HG03139 (cell line): ENCODE measurements at regions not wholly inside any gene's neighbourhood (a gene's known extent, or its start where the extent isn't known, plus 50 kb on each side); places are given as distances from the start of the nearest gene placed in this dataset.
"Not testable (repeated sequence)": the region's sequence is repeated elsewhere in the genome, so short reads cannot be mapped to it uniquely, and the experiment has no call there.

Source experiments
- ATAC-seq: cut with Tn5 transposase; IDR thresholded peaks from one replicate; pipeline ENCODE4 v1.9.1; 2021; ENCODE audit not compliant: unreplicated experiment

DNA sequence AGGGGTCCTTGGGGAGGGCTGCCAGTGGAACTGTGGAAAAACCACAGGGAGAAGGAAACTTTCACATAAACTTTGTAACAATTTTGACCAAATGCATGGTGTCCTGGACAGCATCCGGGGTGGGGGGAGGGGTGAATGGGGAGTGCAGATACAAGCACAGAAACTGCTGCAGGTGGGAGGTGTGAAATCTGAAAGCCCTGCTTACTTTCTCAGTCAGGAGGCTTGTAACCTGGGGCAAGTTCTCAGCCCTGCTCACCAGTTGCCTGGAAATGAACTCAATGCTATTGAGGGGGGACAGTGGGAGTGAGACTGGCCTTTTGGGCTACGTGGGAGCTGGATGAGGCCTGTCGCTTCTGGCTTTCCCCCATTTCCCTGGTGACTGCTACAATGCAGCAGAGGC lies 694.5 kb upstream of the ZNF608 start:
- no peak for ATAC-seq

- ATAC-seq, result no peak
These were observed 700.5 kb upstream of the ZNF608 start for GRCh38 chr5:125446986-125447385.

DNA sequence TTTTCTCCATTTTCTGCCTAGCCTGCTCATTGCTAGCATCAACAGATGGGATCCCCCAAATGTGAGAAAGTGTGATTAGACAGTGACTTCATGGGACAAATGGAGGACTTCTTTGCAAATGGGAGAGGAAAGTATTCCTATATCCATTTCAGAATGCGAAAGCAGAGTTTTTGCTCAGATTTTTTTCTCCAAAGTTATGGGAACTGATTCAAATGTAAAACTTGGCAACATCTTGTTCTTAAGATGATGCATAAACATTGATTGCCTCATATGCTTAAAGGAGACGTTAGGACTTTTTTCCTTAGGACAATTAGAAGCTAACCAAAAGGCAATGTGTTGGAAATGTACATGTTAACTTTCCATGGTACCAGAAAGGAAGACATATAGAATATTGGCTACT lies 704.3 kb upstream of the ZNF608 start:
- ATAC-seq, result no peak

- ATAC-seq, result no peak
These were observed 705.2 kb upstream of the ZNF608 start for GRCh38 chr5:125451622-125452021.

GRCh38 chr5:125452991-125453390 lies 706.6 kb upstream of the ZNF608 start:
- no peak for ATAC-seq

DNA sequence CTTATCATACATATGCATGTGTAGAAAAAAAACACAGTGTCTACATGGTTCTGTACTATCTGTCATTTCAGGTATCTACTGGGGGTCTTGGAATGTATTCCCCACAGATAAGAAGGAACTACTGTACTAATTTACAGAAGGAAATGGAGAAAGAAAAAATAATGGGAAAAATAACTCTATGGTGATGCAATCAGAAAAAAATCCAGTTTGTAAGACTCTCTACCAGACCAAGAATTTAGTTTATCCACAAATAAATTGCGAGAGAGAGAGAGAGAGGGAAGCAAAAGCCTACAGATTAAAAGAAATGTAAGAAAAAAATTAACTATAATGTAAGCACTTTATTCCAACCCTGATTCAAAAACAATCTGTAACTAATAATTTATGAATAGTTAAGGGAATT lies 708.6 kb upstream of the ZNF608 start:
- ATAC-seq, result no peak

- ATAC-seq, result not testable (repeated sequence)
These were observed 709.6 kb upstream of the ZNF608 start for GRCh38 chr5:125456005-125456404.

DNA sequence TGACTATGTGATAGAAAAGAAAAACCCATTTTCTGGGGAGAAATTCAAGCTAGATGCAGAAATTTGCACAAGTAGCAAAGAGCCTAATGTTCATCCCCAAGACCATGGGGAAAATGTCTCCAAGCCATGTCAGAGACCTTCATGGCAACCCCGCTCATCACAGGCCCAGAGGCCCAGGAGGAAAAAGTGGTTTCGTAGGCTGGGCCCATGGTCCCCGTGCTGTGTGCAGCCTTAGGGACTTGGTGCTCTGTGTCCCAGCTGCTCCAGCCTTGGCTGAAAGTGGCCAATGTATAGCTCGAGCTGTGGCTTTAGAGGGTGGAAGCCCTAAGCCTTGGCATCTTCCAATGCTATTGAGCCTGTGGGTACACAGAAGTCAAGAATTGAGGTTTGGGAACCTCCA lies 711.2 kb upstream of the ZNF608 start:
- ATAC-seq, result no peak

DNA sequence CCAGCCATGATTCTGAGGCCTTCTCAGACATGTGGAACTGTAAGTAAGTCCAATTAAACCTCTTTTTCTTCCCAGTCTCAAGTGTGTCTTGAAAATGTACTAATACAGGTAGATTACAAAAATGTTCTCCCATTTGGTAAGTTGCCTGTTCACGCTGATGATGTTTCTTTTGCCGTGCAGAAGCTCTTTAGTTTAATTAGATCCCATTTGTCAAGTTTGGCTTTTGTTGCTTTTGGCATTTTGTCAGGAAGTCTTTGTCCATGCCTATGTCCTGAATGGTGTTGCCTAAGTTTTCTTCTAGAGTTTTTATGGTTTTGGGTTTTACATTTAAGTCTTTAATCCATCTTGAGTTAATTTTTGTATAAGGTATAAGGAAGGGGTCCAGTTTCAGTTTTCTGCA lies 712.5 kb upstream of the ZNF608 start:
- not testable (repeated sequence) for ATAC-seq

GRCh38 chr5:125461641-125462072 lies 715.2 kb upstream of the ZNF608 start:
- ATAC-seq, result no peak

- ATAC-seq, result no peak
These were observed 717.1 kb upstream of the ZNF608 start for GRCh38 chr5:125463466-125464092.

DNA sequence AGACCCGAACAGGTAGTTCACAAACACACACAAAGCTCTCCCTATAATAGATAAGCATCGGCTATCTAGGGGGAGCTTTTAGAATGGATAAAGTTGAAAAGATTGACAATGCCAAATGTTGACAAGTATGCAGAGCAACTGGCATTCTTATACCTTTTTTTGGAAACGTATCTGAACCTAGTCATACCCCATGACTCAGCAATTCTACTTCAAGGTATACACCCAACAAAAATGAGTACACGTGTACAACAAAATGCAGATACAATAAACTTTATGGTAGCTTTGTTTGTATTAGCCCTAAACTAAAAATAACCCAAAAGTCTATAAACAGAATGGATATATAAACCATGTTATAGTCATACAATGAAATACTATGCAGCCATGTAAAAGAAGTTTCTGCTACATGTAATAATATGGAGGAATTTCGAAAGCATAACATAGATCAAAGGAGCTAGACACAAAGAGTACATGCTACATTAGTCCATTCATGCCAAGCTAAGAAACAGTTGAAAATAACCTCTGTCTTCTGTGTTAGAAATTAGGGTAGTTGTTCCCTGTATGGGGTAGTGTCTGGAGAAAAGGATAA lies 718.5 kb upstream of the ZNF608 start:
- no peak for ATAC-seq

DNA sequence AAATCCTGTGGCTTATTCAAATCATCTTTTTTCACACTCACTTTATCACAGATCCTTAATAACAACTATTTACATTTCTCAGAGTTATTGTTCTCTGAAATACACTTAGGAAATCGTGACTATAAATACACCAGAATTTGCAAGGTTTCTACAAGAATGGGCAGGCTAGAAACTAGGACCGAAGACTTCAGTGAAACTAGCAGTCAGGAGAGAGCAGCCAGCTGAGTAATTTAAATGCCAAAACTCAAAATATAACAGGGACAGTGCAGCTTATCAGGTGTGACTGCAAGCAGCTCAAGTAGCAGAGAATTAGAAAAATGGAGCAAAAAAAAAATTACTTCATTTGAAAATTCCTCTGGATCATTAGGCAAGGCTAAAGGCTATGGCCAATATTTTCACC lies 719.3 kb upstream of the ZNF608 start:
- no peak for ATAC-seq

GRCh38 chr5:125467222-125467621 lies 720.8 kb upstream of the ZNF608 start:
- no peak for ATAC-seq

- no peak for ATAC-seq
These were observed 724.0 kb upstream of the ZNF608 start for GRCh38 chr5:125470280-125470902.

DNA sequence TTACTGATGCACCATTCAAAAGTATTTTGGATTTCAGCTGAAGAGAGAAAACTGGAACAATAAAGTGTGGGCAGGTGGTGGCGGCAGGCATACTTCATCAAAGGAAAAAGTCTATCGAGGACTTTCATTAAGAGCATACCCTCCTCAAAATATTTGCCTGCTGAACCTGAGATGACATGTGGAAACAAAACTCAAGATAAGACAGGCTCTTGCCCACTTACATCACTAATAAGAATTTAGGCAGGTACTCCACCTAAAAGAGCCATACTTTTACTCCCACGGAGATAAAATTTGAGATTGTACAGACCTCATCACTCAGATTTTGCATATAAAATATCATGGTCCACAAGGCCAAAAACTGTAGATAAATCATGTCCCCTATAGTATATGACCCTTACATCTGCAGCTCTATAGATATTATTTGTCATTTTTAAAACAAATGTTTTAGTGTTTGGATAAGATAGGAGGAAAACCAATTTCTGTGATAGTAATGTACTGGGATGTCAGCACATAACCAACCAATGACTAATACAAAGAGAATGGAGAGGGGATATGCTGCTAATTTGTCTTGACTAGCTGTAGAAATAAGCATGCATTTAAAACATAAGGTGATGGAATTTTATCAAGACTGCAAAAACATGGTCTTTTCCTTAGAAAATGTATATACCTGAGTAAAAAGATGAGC lies 730.6 kb upstream of the ZNF608 start:
- ATAC-seq, result no peak

DNA sequence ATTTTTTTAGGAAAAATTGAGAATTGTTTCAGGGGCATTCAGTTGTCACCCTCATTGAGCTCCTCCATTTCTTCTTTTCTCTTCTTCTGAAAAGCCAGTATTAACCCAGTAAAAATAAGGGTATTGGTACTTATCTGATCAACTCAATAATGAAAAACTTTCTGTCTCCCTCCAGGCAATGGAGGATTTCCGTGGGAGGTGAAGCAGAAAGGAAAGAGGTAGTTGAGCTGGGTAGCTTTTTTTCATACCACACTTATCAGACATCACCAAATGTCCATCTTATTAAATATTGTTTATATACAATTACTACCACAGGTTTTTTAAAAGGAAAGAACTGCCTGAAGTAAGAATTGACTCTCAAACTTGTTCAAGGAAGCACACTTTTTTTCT lies 731.1 kb upstream of the ZNF608 start:
- no peak for ATAC-seq

DNA sequence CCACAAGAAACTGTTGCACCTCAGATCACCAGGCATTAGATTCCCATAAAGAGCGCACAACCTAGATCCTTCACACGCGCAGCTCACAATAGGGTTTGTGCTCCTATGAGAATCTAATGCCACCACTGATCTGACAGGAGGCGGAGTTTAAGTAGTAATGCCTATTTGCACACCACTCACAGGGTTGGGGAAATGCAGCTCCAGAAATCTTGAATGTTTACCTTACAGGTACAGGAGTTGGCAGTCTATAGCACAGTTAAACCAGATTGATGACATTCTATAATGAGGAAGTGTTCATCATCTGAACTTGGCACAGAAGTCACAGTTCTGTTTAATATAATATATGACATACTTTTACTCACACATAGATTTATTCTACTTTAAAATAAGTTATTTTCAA lies 732.2 kb upstream of the ZNF608 start:
- no peak for ATAC-seq

DNA sequence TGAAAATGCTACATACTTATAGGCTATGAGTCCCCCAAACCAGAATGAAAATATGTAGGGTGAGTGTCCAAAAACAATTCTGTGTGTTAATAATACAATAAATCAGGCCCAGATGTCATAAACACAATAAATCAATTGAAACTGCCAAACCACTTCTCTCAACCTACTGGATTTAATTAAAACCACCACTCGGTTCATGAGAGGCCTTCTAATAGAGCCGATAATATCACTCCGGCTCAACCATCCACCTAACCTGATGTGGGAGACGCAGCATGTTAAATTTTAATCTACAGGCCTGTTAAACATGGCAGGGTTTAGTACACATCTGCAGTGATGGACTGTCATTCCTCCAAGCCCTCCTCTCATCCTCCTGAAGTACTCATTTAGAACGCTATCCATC lies 734.5 kb upstream of the ZNF608 start:
- ATAC-seq, result no peak

DNA sequence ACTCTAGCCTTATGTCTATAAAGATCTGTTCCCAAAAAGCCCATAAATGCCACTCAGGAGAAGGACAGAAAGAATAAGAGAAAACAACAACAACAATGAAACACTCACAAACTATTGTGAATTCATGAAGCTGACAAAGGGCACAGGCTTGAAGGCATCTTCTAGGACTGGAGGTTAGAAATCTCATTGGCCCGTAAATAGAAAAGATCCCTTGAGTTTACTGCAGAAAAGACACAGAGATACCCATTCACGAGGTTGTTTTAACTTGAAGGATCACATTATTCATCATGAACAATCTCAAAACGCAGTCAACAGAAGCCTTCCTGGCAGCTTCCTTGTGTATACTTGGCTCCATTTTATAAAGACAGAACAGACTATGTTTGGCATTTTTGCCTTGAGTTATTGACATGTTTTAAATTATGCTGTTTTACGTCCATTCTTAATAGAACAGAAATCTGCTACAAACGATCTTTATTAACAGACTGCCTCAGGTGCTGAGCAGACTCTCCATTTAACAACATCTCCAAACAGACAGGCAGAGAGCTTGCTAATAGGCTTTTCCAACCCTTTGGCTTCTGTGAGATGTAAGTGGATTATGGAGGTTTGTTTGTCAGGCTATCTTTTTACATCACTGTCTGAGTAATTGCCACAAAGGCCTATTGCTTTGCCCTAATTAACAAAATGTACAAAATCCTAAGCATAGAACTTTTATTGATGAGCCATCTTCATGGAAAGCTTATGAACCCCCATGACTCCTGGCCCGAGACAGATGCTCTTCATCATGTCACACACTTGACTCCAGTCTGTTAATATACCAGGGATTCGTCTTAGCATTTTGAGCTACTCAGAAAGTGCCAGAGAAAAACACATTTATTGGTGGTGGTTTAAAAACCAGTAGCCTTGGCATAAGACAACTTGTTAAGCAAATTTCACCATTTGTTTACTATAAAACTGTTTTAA lies 735.3 kb upstream of the ZNF608 start:
- no peak for ATAC-seq

DNA sequence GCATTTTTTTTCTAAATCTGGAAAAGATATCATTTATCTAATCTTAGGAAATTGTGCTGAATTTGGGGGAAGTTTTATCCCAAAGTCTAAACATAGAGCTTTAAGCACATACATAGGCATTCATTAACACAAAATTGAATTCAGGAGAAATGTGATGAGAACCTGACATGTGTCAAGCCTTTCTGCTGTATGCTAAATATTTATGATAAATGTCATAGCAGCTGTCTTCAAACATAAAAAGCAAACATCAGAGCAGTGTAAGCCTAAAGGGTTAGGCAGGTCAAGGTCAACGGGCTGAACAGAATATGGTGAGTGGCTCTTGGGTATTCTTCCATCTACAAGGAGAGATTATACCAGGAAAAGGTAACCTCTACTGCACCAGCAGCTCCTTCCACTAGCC lies 737.2 kb upstream of the ZNF608 start:
- no peak for ATAC-seq
